Panc1 (cell line): ENCODE measurements at regions not wholly inside any gene's neighbourhood (a gene's known extent, or its start where the extent isn't known, plus 50 kb on each side); places are given as distances from the start of the nearest gene placed in this dataset.

Source experiments
- POLR2AphosphoS5 ChIP-seq: IDR thresholded peaks from 2 replicates; pipeline ENCODE4 v1.6.1; 2012; ENCODE audit warnings: mild to moderate bottlenecking, low read depth, low read length, moderate library complexity
- TF ChIP-seq, protein P1 (sequence below): fragments of 450-650 bp; IDR thresholded peaks from 2 replicates; pipeline ENCODE4 v1.5.1; 2017; ENCODE audit warnings: mild to moderate bottlenecking

- TF ChIP-seq, protein P1, sequence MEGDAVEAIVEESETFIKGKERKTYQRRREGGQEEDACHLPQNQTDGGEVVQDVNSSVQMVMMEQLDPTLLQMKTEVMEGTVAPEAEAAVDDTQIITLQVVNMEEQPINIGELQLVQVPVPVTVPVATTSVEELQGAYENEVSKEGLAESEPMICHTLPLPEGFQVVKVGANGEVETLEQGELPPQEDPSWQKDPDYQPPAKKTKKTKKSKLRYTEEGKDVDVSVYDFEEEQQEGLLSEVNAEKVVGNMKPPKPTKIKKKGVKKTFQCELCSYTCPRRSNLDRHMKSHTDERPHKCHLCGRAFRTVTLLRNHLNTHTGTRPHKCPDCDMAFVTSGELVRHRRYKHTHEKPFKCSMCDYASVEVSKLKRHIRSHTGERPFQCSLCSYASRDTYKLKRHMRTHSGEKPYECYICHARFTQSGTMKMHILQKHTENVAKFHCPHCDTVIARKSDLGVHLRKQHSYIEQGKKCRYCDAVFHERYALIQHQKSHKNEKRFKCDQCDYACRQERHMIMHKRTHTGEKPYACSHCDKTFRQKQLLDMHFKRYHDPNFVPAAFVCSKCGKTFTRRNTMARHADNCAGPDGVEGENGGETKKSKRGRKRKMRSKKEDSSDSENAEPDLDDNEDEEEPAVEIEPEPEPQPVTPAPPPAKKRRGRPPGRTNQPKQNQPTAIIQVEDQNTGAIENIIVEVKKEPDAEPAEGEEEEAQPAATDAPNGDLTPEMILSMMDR, result no peak
- no peak for TF ChIP-seq POLR2AphosphoS5
Measured at GRCh38 chr17:77375917-77376651, 235.3 kb downstream of the SEC14L1 start.
